PC-9 (cell line): ENCODE measurements at regions not wholly inside any gene's neighbourhood (a gene's known extent, or its start where the extent isn't known, plus 50 kb on each side); places are given as distances from the start of the nearest gene placed in this dataset.

Source experiments
- EZH2 ChIP-seq: fragments of 200-600 bp; sonication (generic); IDR thresholded peaks from 2 replicates; pipeline ENCODE4 v1.8.0; 2017; ENCODE audit warnings: antibody characterized with exemption, low read depth
- TF ChIP-seq, protein P1 (sequence below): fragments of 200-600 bp; sonication (generic); conservative IDR thresholded peaks from 2 replicates; pipeline ENCODE4 v1.6.1; 2017; ENCODE audit warnings: mixed run types, antibody characterized with exemption, mild to moderate bottlenecking, moderate library complexity

DNA sequence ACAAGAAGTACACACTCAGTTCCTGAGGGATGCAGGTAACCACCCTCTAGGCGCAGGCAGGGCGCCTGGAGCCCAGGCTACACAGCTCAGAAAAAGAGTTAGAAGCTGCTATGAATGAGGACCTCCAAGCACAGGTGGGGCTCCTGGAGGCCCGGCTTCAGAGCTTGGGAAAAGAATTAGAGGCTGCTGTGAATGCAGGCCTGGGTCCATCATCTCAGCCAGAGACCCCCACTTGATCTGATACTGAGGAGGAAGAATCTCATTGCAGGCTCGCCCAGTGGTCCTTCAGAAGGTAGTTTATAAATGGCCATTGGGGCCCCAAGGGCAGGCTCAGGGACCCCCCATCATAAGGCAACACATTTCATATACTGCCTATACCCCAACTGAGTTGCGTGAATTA lies 556.4 kb downstream of the SLC6A15 start:
- TF ChIP-seq, protein P1, sequence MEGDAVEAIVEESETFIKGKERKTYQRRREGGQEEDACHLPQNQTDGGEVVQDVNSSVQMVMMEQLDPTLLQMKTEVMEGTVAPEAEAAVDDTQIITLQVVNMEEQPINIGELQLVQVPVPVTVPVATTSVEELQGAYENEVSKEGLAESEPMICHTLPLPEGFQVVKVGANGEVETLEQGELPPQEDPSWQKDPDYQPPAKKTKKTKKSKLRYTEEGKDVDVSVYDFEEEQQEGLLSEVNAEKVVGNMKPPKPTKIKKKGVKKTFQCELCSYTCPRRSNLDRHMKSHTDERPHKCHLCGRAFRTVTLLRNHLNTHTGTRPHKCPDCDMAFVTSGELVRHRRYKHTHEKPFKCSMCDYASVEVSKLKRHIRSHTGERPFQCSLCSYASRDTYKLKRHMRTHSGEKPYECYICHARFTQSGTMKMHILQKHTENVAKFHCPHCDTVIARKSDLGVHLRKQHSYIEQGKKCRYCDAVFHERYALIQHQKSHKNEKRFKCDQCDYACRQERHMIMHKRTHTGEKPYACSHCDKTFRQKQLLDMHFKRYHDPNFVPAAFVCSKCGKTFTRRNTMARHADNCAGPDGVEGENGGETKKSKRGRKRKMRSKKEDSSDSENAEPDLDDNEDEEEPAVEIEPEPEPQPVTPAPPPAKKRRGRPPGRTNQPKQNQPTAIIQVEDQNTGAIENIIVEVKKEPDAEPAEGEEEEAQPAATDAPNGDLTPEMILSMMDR = no peak
- no peak for TF ChIP-seq EZH2
